ENCODE measurements at regions not wholly inside any gene's neighbourhood (a gene's known extent, or its start where the extent isn't known, plus 50 kb on each side); places are given as distances from the start of the nearest gene placed in this dataset.

DNA sequence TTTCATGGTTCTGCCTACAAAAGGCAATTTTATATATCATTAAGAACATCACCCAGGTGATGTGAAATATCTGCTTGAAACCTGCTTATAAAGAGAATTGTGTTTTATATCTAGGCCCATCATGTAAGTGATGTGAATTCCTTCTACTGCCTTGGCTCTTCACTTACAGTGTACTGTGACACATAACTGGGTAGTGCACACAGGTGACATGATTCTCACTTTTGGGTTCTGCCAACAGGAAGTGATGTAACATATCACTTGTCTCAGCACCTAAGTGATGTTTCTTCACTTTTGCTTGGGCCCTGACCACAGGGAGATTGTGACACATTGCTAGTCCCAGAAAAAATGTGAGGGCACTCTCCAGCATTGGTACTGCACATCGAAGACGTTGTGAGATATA is 867.0 kb upstream of the TSPY4 start:
- H3K4me1 ChIP-seq (ENCODE audit: insufficient read depth, low read length): no peaks in the 10 kb centered on the region
- no peak overlapping the region for H2AFZ ChIP-seq (ENCODE audit: low read length)
- no peak overlapping the region for H3K4me2 ChIP-seq (ENCODE audit: low read depth, low read length)
- no peaks in the 10 kb centered on the region for H3K79me2 ChIP-seq (ENCODE audit: insufficient read depth, low read length)
- no peak overlapping the region for H3K27ac ChIP-seq (ENCODE audit: extremely low read length, insufficient read depth, low read length)
- no peak for ATAC-seq
- H3K36me3 ChIP-seq (replicated peaks in 1 of 2; ENCODE audit: control insufficient read depth in 1 of 2, insufficient read depth in 2 of 2, low read length in 2 of 2): no peaks in the 10 kb centered on the region
- BruUV-seq (replicated peaks): no TSS peak
- CTCF ChIA-PET (ENCODE audit: low intra/inter-chr PET ratio, low total read pairs): no interaction called here
- H3K4me3 ChIP-seq (replicated peaks in 1 of 3; ENCODE audit: insufficient read depth in 1 of 3, low read depth in 2 of 3, low read length in 3 of 3): no peak overlapping the region
- no peaks in the 10 kb centered on the region for H3K27me3 ChIP-seq (ENCODE audit: control insufficient read depth in 1 of 2, insufficient read depth in 2 of 2, low read length in 2 of 2)
- TF ChIP-seq NAIF1 (CRISPR knock-in tag; IDR thresholded peaks at IDR 0.05; ENCODE audit: borderline replicate concordance): no peak
- TF ChIP-seq PAF1 (CRISPR knock-in tag; IDR thresholded peaks at IDR 0.05): no peak
- TF ChIP-seq, protein P1, sequence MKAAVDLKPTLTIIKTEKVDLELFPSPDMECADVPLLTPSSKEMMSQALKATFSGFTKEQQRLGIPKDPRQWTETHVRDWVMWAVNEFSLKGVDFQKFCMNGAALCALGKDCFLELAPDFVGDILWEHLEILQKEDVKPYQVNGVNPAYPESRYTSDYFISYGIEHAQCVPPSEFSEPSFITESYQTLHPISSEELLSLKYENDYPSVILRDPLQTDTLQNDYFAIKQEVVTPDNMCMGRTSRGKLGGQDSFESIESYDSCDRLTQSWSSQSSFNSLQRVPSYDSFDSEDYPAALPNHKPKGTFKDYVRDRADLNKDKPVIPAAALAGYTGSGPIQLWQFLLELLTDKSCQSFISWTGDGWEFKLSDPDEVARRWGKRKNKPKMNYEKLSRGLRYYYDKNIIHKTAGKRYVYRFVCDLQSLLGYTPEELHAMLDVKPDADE (CRISPR knock-in tag; IDR thresholded peaks at IDR 0.05): no peak
- TF ChIP-seq MXD4 (CRISPR knock-in tag; IDR thresholded peaks at IDR 0.05): no peak
- no peak for TF ChIP-seq MLLT10 (CRISPR knock-in tag; IDR thresholded peaks at IDR 0.05)
- no peak for TF ChIP-seq ERF (CRISPR knock-in tag; IDR thresholded peaks at IDR 0.05)
- TF ChIP-seq JDP2 (CRISPR knock-in tag; IDR thresholded peaks at IDR 0.05; ENCODE audit: borderline replicate concordance): no peak
- no peak for FAIRE-seq
- no peaks in the 10 kb centered on the region for H4K20me1 ChIP-seq (ENCODE audit: insufficient read depth, low read length)
- POLR2A ChIA-PET: no interaction called here
- H3K9me3 ChIP-seq (ENCODE audit: low read length): peaks cover 43% of the 10 kb centered on the region
- no peak for DNase-seq (ENCODE audit: low spot score)
- WGBS (ENCODE audit: low lambda C conversion rate): no CpG with 5 or more reads among the region's 2 CpGs
- in situ Hi-C loops (cut with HindIII; ENCODE audit: extremely low pct_ligation_motif_present, low pct_unique_long_range_greater_than_20kb) (no loop called here), intact Hi-C loops (cut with micrococcal nuclease; ENCODE audit: unreplicated experiment) (no loop called here)
- H3K9ac ChIP-seq (ENCODE audit: insufficient read depth, low read depth, low read length): no peak overlapping the region

DNA sequence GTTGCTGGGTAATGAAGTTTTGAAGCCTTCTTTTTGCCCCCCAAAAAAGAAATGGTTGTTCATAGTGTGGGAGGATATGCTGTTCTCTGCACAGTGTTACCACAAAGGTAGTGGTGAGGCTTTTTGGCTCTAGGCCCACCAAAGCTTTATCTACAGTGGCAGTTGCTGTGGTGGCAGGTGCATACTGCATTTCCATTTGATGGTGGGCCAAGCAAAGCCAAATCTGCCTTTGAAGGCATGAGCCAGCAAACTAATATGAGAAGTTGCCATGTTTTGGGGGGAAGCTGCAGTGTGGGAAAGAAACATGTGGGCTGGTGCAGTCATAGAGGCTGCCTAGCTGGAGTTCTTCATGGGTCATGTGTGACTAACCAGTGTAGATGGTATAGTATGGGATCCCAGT is 858.1 kb upstream of the TSPY4 start:
- H3K4me2 ChIP-seq (ENCODE audit: low read depth, low read length): no peak overlapping the region
- no peaks in the 10 kb centered on the region for H3K36me3 ChIP-seq (replicated peaks in 1 of 2; ENCODE audit: control insufficient read depth in 1 of 2, insufficient read depth in 2 of 2, low read length in 2 of 2)
- no peak for DNase-seq (ENCODE audit: low spot score)
- ChIA-PET CTCF (ENCODE audit: low intra/inter-chr PET ratio, low total read pairs) (no interaction called here), POLR2A (no interaction called here)
- H3K27me3 ChIP-seq (ENCODE audit: control insufficient read depth in 1 of 2, insufficient read depth in 2 of 2, low read length in 2 of 2): no peaks in the 10 kb centered on the region
- no peak overlapping the region for H2AFZ ChIP-seq (ENCODE audit: low read length)
- H3K9me3 ChIP-seq (ENCODE audit: low read length): peaks cover 5% of the 10 kb centered on the region; the same call in 1 of the 2 replicates
- ATAC-seq: no peak
- no peak overlapping the region for H3K9ac ChIP-seq (ENCODE audit: insufficient read depth, low read depth, low read length)
- no peaks in the 10 kb centered on the region for H3K4me1 ChIP-seq (ENCODE audit: insufficient read depth, low read length)
- no peak overlapping the region for H3K4me3 ChIP-seq (replicated peaks in 1 of 3; ENCODE audit: insufficient read depth in 1 of 3, low read depth in 2 of 3, low read length in 3 of 3)
- in situ Hi-C loops (cut with HindIII; ENCODE audit: extremely low pct_ligation_motif_present, low pct_unique_long_range_greater_than_20kb) (no loop called here), intact Hi-C loops (cut with micrococcal nuclease; ENCODE audit: unreplicated experiment) (no loop called here)
- FAIRE-seq: no peak
- no peaks in the 10 kb centered on the region for H3K79me2 ChIP-seq (ENCODE audit: insufficient read depth, low read length)
- no peak overlapping the region for H3K27ac ChIP-seq (ENCODE audit: extremely low read length, insufficient read depth, low read length)
- no TSS peak for BruUV-seq (replicated peaks)
- no peaks in the 10 kb centered on the region for H4K20me1 ChIP-seq (ENCODE audit: insufficient read depth, low read length)
- TF ChIP-seq NFYB (CRISPR knock-in tag; IDR thresholded peaks at IDR 0.05) (no peak), ZNF451 (CRISPR knock-in tag; IDR thresholded peaks at IDR 0.05) (no peak), ZSCAN20 (CRISPR knock-in tag; IDR thresholded peaks at IDR 0.05; ENCODE audit: borderline replicate concordance) (no peak)
- TF ChIP-seq, protein P2, sequence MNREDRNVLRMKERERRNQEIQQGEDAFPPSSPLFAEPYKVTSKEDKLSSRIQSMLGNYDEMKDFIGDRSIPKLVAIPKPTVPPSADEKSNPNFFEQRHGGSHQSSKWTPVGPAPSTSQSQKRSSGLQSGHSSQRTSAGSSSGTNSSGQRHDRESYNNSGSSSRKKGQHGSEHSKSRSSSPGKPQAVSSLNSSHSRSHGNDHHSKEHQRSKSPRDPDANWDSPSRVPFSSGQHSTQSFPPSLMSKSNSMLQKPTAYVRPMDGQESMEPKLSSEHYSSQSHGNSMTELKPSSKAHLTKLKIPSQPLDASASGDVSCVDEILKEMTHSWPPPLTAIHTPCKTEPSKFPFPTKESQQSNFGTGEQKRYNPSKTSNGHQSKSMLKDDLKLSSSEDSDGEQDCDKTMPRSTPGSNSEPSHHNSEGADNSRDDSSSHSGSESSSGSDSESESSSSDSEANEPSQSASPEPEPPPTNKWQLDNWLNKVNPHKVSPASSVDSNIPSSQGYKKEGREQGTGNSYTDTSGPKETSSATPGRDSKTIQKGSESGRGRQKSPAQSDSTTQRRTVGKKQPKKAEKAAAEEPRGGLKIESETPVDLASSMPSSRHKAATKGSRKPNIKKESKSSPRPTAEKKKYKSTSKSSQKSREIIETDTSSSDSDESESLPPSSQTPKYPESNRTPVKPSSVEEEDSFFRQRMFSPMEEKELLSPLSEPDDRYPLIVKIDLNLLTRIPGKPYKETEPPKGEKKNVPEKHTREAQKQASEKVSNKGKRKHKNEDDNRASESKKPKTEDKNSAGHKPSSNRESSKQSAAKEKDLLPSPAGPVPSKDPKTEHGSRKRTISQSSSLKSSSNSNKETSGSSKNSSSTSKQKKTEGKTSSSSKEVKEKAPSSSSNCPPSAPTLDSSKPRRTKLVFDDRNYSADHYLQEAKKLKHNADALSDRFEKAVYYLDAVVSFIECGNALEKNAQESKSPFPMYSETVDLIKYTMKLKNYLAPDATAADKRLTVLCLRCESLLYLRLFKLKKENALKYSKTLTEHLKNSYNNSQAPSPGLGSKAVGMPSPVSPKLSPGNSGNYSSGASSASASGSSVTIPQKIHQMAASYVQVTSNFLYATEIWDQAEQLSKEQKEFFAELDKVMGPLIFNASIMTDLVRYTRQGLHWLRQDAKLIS (CRISPR knock-in tag; IDR thresholded peaks at IDR 0.05): no peak
- TF ChIP-seq, protein P3, sequence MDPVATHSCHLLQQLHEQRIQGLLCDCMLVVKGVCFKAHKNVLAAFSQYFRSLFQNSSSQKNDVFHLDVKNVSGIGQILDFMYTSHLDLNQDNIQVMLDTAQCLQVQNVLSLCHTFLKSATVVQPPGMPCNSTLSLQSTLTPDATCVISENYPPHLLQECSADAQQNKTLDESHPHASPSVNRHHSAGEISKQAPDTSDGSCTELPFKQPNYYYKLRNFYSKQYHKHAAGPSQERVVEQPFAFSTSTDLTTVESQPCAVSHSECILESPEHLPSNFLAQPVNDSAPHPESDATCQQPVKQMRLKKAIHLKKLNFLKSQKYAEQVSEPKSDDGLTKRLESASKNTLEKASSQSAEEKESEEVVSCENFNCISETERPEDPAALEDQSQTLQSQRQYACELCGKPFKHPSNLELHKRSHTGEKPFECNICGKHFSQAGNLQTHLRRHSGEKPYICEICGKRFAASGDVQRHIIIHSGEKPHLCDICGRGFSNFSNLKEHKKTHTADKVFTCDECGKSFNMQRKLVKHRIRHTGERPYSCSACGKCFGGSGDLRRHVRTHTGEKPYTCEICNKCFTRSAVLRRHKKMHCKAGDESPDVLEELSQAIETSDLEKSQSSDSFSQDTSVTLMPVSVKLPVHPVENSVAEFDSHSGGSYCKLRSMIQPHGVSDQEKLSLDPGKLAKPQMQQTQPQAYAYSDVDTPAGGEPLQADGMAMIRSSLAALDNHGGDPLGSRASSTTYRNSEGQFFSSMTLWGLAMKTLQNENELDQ (CRISPR knock-in tag; IDR thresholded peaks at IDR 0.05; ENCODE audit: borderline replicate concordance): no peak

Data from HepG2 (cell line).